ENCODE measurements at regions not wholly inside any gene's neighbourhood (a gene's known extent, or its start where the extent isn't known, plus 50 kb on each side); places are given as distances from the start of the nearest gene placed in this dataset.

GRCh38 chr15:69731581-69731980, 279.0 kb downstream of the RPLP1 start:
- TF ChIP-seq CTCF (IDR thresholded peaks at IDR 0.05) (no peak), FOXM1 (IDR thresholded peaks at IDR 0.05; ENCODE audit: low read depth) (no peak), RAD21 (IDR thresholded peaks at IDR 0.05; ENCODE audit: low read length) (no peak), EP300 (IDR thresholded peaks at IDR 0.05; ENCODE audit: borderline replicate concordance in 1 of 2, low read depth in 1 of 2, low read length in 1 of 2) (no peak), MXI1 (IDR thresholded peaks at IDR 0.05; ENCODE audit: low read depth, low read length) (no peak), SIN3A (IDR thresholded peaks at IDR 0.05; ENCODE audit: borderline replicate concordance, low read depth, low read length) (no peak), MEF2A (IDR thresholded peaks at IDR 0.05; ENCODE audit: borderline replicate concordance, low read depth) (no peak)
- TF ChIP-seq, protein P1, sequence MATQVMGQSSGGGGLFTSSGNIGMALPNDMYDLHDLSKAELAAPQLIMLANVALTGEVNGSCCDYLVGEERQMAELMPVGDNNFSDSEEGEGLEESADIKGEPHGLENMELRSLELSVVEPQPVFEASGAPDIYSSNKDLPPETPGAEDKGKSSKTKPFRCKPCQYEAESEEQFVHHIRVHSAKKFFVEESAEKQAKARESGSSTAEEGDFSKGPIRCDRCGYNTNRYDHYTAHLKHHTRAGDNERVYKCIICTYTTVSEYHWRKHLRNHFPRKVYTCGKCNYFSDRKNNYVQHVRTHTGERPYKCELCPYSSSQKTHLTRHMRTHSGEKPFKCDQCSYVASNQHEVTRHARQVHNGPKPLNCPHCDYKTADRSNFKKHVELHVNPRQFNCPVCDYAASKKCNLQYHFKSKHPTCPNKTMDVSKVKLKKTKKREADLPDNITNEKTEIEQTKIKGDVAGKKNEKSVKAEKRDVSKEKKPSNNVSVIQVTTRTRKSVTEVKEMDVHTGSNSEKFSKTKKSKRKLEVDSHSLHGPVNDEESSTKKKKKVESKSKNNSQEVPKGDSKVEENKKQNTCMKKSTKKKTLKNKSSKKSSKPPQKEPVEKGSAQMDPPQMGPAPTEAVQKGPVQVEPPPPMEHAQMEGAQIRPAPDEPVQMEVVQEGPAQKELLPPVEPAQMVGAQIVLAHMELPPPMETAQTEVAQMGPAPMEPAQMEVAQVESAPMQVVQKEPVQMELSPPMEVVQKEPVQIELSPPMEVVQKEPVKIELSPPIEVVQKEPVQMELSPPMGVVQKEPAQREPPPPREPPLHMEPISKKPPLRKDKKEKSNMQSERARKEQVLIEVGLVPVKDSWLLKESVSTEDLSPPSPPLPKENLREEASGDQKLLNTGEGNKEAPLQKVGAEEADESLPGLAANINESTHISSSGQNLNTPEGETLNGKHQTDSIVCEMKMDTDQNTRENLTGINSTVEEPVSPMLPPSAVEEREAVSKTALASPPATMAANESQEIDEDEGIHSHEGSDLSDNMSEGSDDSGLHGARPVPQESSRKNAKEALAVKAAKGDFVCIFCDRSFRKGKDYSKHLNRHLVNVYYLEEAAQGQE (IDR thresholded peaks at IDR 0.05; ENCODE audit: low read depth, low read length): no peak

Measured in SK-N-SH (cell line).